HG03196 (cell line): ENCODE measurements at regions not wholly inside any gene's neighbourhood (a gene's known extent, or its start where the extent isn't known, plus 50 kb on each side); places are given as distances from the start of the nearest gene placed in this dataset.

Source experiments
- ATAC-seq: cut with Tn5 transposase; IDR thresholded peaks from one replicate; pipeline ENCODE4 v1.9.1; 2021; ENCODE audit not compliant: unreplicated experiment

- ATAC-seq = no peak
Measured at GRCh38 chr3:14307656-14308302, 94.6 kb upstream of the SLC6A6 start.

- ATAC-seq = no peak
Measured at GRCh38 chr3:14311729-14312128, 90.7 kb upstream of the SLC6A6 start.

GRCh38 chr3:14312375-14312774 is 90.0 kb upstream of the SLC6A6 start:
- no peak for ATAC-seq

- ATAC-seq = no peak
Measured at GRCh38 chr3:14317057-14317553, 85.3 kb upstream of the SLC6A6 start.

GRCh38 chr3:14318646-14319045 is 83.8 kb upstream of the SLC6A6 start:
- ATAC-seq = no peak

- ATAC-seq = peak; percentile 88
Measured at GRCh38 chr3:14319654-14320182, 82.7 kb upstream of the SLC6A6 start.

- no peak for ATAC-seq
Measured at GRCh38 chr3:14320219-14320618, 82.2 kb upstream of the SLC6A6 start.

- ATAC-seq = no peak
Measured at GRCh38 chr3:14322001-14322400, 80.4 kb upstream of the SLC6A6 start.

- no peak for ATAC-seq
Measured at GRCh38 chr3:14322667-14323295, 79.6 kb upstream of the SLC6A6 start.

- ATAC-seq = no peak
Measured at GRCh38 chr3:14323401-14324223, 78.8 kb upstream of the SLC6A6 start.

- no peak for ATAC-seq
Measured at GRCh38 chr3:14324224-14324944, 78.0 kb upstream of the SLC6A6 start.

- no peak for ATAC-seq
Measured at GRCh38 chr3:14328422-14328821, 74.0 kb upstream of the SLC6A6 start.

GRCh38 chr3:14329116-14329830 is 73.1 kb upstream of the SLC6A6 start:
- no peak for ATAC-seq

GRCh38 chr3:14329842-14330241 is 72.6 kb upstream of the SLC6A6 start:
- ATAC-seq = no peak

- ATAC-seq = no peak
Measured at GRCh38 chr3:14330508-14330907, 71.9 kb upstream of the SLC6A6 start.

- ATAC-seq = no peak
Measured at GRCh38 chr3:14331251-14331650, 71.2 kb upstream of the SLC6A6 start.

- ATAC-seq = no peak
Measured at GRCh38 chr3:14332392-14332791, 70.0 kb upstream of the SLC6A6 start.

- no peak for ATAC-seq
Measured at GRCh38 chr3:14333215-14333614, 69.2 kb upstream of the SLC6A6 start.

- no peak for ATAC-seq
Measured at GRCh38 chr3:14333621-14334020, 68.8 kb upstream of the SLC6A6 start.

- no peak for ATAC-seq
Measured at GRCh38 chr3:14334136-14334535, 68.3 kb upstream of the SLC6A6 start.
